Parathyroid adenoma (tissue), 2 donors: ENCODE measurements at regions not wholly inside any gene's neighbourhood (a gene's known extent, or its start where the extent isn't known, plus 50 kb on each side); places are given as distances from the start of the nearest gene placed in this dataset.

Source experiments
- H2AFZ ChIP-seq: fragments of 300-600 bp; sonication (generic); one replicate; pipeline ENCODE4 v1.7.0; 2017; ENCODE audit warnings: antibody characterized with exemption, mild to moderate bottlenecking
- H3K27ac ChIP-seq: fragments of 300-600 bp; sonication (generic); one replicate; pipeline ENCODE4 v1.7.0; 2017
- H3K27me3 ChIP-seq: fragments of 300-600 bp; sonication (generic); one replicate; pipeline ENCODE4 v1.7.0; 2017; ENCODE audit warnings: low read length; ENCODE audit not compliant: control insufficient read depth, insufficient read depth
- H3K36me3 ChIP-seq: fragments of 300-600 bp; sonication (generic); one replicate; pipeline ENCODE4 v1.7.0; 2017; ENCODE audit warnings: low read length; ENCODE audit not compliant: control insufficient read depth, insufficient read depth
- H3K4me1 ChIP-seq: fragments of 300-600 bp; sonication (generic); one replicate; pipeline ENCODE4 v1.7.0; 2017; ENCODE audit warnings: control low read depth
- H3K4me2 ChIP-seq: fragments of 300-600 bp; sonication (generic); one replicate; pipeline ENCODE4 v1.7.0; 2017; ENCODE audit warnings: low read length
- H3K4me3 ChIP-seq: fragments of 300-600 bp; sonication (generic); one replicate; pipeline ENCODE4 v1.7.0; 2017; ENCODE audit warnings: low read depth, low read length
- H3K79me2 ChIP-seq: fragments of 300-600 bp; sonication (generic); one replicate; pipeline ENCODE4 v1.7.0; 2017; ENCODE audit warnings: control low read depth
- H3K9ac ChIP-seq: fragments of 300-600 bp; sonication (generic); one replicate; pipeline ENCODE4 v1.7.0; 2017; ENCODE audit warnings: mild to moderate bottlenecking
- H3K9me3 ChIP-seq: fragments of 300-600 bp; sonication (generic); one replicate; pipeline ENCODE4 v1.7.0; 2017; ENCODE audit warnings: low read length; ENCODE audit not compliant: control insufficient read depth
- TF ChIP-seq, protein P1 (sequence below): fragments of 300-600 bp; sonication (generic); IDR thresholded peaks from one replicate; pipeline ENCODE4 v1.7.0; 2017; ENCODE audit warnings: antibody characterized with exemption, mild to moderate bottlenecking
- donor health status: primary hyperparathyroidism.

DNA sequence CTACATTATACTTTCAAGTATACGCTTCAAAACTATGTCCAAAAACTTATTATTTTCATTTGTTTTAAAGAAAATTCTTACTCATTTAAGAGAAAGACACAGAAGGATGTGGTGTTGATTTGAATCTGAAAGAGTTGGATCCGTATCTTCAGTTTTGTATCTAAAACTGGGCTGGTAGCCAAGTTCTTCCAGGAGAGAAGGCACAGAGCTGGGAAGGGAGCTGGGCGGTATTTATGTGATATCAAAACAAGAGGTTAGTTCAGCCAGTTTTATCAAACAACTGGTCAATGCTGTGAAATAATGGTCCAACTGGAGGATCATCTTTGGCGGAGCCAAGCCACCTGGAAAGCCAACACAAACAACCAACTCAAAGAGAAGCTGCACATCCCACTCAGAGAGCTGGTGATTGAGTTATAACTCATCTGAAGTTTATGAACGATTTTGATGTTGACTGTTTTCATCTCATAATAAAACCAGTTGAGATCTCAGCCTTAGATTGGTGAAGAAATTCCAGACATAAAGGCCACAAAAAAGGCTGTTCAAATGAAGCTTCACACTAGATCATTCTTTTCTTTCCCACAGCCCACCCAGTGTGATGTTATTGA lies 489.6 kb upstream of the RASGRP1 start:
- TF ChIP-seq, protein P1, sequence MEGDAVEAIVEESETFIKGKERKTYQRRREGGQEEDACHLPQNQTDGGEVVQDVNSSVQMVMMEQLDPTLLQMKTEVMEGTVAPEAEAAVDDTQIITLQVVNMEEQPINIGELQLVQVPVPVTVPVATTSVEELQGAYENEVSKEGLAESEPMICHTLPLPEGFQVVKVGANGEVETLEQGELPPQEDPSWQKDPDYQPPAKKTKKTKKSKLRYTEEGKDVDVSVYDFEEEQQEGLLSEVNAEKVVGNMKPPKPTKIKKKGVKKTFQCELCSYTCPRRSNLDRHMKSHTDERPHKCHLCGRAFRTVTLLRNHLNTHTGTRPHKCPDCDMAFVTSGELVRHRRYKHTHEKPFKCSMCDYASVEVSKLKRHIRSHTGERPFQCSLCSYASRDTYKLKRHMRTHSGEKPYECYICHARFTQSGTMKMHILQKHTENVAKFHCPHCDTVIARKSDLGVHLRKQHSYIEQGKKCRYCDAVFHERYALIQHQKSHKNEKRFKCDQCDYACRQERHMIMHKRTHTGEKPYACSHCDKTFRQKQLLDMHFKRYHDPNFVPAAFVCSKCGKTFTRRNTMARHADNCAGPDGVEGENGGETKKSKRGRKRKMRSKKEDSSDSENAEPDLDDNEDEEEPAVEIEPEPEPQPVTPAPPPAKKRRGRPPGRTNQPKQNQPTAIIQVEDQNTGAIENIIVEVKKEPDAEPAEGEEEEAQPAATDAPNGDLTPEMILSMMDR, result no peak
- H3K4me3 ChIP-seq, result no peak overlapping the region
- H3K4me1 ChIP-seq, result no peaks in the 10 kb centered on the region
- H3K9ac ChIP-seq, result no peak overlapping the region
- H2AFZ ChIP-seq, result no peak overlapping the region
- H3K27me3 ChIP-seq, result no peaks in the 10 kb centered on the region
- H3K9me3 ChIP-seq, result no peaks in the 10 kb centered on the region
- no peaks in the 10 kb centered on the region for H3K79me2 ChIP-seq
- H3K4me2 ChIP-seq, result no peak overlapping the region
- no peaks in the 10 kb centered on the region for H3K36me3 ChIP-seq
- H3K27ac ChIP-seq, result no peak overlapping the region

DNA sequence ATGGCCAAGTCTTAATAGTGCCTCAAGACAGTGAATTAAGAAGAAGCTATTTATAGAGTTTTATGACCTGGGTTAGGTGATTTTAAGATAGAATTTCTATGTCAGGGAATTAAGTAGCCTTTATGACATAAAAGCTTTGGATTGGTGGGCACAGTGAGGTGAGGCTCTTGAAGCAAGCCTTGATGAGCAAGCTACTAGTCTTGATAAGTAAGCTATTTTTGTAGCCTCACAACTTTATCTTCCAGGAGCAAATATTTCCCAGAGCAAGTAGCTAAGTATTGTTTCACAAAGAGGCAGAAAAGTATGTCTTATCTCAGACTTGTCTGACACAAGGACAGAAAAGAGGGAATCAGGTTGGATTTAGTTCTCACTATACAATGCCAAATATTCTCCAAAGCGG lies 491.7 kb upstream of the RASGRP1 start:
- Histone ChIP-seq H3K79me2 (no peaks in the 10 kb centered on the region), H3K27ac (no peak overlapping the region), H3K4me2 (no peak overlapping the region), H3K4me1 (no peaks in the 10 kb centered on the region), H3K4me3 (no peak overlapping the region), H3K9ac (no peak overlapping the region), H3K9me3 (no peaks in the 10 kb centered on the region), H3K27me3 (no peaks in the 10 kb centered on the region), H2AFZ (no peak overlapping the region), H3K36me3 (no peaks in the 10 kb centered on the region)
- TF ChIP-seq, protein P1, result no peak

DNA sequence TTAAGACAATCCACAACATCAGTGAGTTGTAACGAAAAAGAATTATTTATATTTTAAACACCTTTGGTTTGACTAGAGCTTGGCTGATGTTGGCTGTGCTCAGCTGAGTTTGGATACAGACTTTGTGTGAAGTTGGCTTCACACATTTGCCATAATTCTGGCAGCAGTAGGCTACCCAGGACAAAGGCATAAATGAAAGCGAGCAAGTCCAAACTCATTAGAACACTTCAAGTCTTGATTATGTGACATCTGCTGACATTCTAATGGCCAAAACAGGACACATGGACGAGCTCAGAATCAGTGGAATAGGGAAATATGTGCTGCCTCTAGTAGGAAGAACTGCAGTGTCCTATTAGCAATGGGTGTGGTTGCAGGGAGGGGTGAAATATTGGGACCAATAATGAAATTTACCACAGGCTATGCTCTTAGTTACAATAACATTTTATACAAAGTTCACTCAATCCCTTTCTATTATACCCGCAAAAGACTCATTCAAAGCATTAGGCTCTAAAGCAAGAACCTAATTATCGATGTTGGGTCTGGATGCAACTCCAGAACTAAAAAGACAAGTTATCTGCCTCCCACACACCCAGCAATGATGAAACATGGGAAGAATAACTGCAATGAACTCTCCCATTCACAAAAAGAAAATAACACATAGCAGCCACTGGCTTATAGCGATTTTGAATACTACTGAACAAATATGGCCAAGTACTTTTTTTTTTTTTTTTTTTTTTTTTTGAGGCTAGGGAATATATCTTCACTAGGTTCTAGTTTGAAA lies 493.9 kb upstream of the RASGRP1 start:
- Histone ChIP-seq H3K9ac (no peak overlapping the region), H3K27me3 (no peaks in the 10 kb centered on the region), H3K4me3 (no peak overlapping the region), H3K36me3 (no peaks in the 10 kb centered on the region), H3K4me2 (no peak overlapping the region), H3K79me2 (no peaks in the 10 kb centered on the region), H3K27ac (no peak overlapping the region), H2AFZ (no peak overlapping the region), H3K9me3 (no peaks in the 10 kb centered on the region), H3K4me1 (no peaks in the 10 kb centered on the region)
- TF ChIP-seq, protein P1, result no peak

DNA sequence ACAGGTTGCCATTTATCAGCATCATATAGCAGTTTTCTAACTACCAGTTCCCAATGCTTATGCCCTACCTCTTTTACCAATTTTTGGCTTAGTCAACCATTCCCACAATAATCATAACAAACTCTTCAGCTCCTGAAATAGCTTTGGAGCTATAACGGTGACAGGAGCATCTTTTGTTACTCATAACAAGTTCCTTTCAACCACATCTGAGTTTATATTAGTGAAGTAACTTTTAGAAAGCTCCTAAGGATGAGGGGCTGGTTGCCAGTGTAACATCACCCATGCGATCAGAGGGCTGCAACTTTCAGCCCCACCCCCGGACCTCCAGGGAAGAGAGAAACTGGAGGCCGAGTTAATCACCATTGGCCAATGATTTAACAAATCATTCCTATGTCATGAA lies 495.3 kb upstream of the RASGRP1 start:
- H3K9me3 ChIP-seq, result no peaks in the 10 kb centered on the region
- TF ChIP-seq, protein P1, result no peak
- no peak overlapping the region for H3K9ac ChIP-seq
- no peaks in the 10 kb centered on the region for H3K4me1 ChIP-seq
- H2AFZ ChIP-seq, result no peak overlapping the region
- no peaks in the 10 kb centered on the region for H3K79me2 ChIP-seq
- H3K27me3 ChIP-seq, result no peaks in the 10 kb centered on the region
- no peaks in the 10 kb centered on the region for H3K36me3 ChIP-seq
- no peak overlapping the region for H3K27ac ChIP-seq
- H3K4me2 ChIP-seq, result no peak overlapping the region
- no peak overlapping the region for H3K4me3 ChIP-seq
